GM12878 (cell line): ENCODE measurements at regions not wholly inside any gene's neighbourhood (a gene's known extent, or its start where the extent isn't known, plus 50 kb on each side); places are given as distances from the start of the nearest gene placed in this dataset.

Experiments used
- ATAC-seq: fragments of 200-7000 bp; cut with Tn5 transposase; 3 replicates; pipeline ENCODE4 v1.9.1; 2020; ENCODE audit warnings: mild to moderate bottlenecking, moderate library complexity
- BruUV-seq: library from RNA; stranded (reverse); fragments of 400-500 nt; replicated peaks from 2 replicates; lab custom pipeline; 2021; lab: Mats Ljungman, UMichigan
- CTCF ChIA-PET: fragments of 300-600 bp; sonication (Branson Sonifier 250); formaldehyde crosslinking; extraction: SDS; loops from one replicate; lab custom pipeline; 2021; ENCODE audit warnings: inconsistent platforms; lab: Yijun Ruan, JAX
- POLR2A ChIA-PET: fragments of 350-600 bp; formaldehyde crosslinking; extraction: SDS; loops from one replicate; lab custom pipeline; 2021; ENCODE audit warnings: inconsistent platforms; lab: Charles Lee
- RAD21 ChIA-PET: fragments of 300-600 bp; sonication (Branson Sonifier 250); formaldehyde crosslinking; loops from one replicate; lab custom pipeline; 2023; ENCODE audit warnings: antibody characterized with exemption; ENCODE audit not compliant: unreplicated experiment; lab: Charles Lee
- SMC1A ChIA-PET: fragments of 300-600 bp; sonication (Branson Sonifier 250); formaldehyde crosslinking; loops from one replicate; lab custom pipeline; 2023; ENCODE audit not compliant: unreplicated experiment, uncharacterized antibody; lab: Charles Lee
- DNase-seq: peaks from one replicate; pipeline ENCODE4 v3.0.0-alpha.2; 2011; ENCODE audit warnings: low read depth, low spot score
- FAIRE-seq: peaks from 3 replicates; lab custom pipeline; 2011; peaks lifted over from hg19 to GRCh38; lab: Jason Lieb, UNC
- H2AFZ ChIP-seq: 2 replicates; pipeline ENCODE4 v1.6.0; 2011; ENCODE audit warnings: low read depth, low read length, control low read depth; ENCODE audit not compliant: control insufficient read depth
- H3K27ac ChIP-seq: 2 replicates; pipeline ENCODE4 v1.5.1; 2011; ENCODE audit warnings: control low read depth; ENCODE audit not compliant: control insufficient read depth, insufficient read depth
- H3K27me3 ChIP-seq, 2 experiments: replicated peaks in 1 of 2; 2 replicates each; pipeline versions ENCODE4 v1.6.0 to v1.6.1; 2011; ENCODE audit warnings: low read length in 1 of 2; ENCODE audit not compliant: control insufficient read depth in 2 of 2, insufficient read depth in 2 of 2
- H3K36me3 ChIP-seq, 2 experiments: 2 replicates each; pipeline ENCODE4 v1.5.1; 2011; ENCODE audit warnings: low read length in 1 of 2; ENCODE audit not compliant: control insufficient read depth in 2 of 2, insufficient read depth in 2 of 2
- H3K4me1 ChIP-seq: 2 replicates; pipeline ENCODE4 v1.6.1; 2011; ENCODE audit warnings: mild to moderate bottlenecking, low read length, moderate library complexity, mixed read lengths; ENCODE audit not compliant: control insufficient read depth, insufficient read depth
- H3K4me2 ChIP-seq: 2 replicates; pipeline ENCODE4 v1.6.0; 2011; ENCODE audit warnings: control low read depth; ENCODE audit not compliant: control insufficient read depth, insufficient read depth
- H3K4me3 ChIP-seq: fragments of 200-600 bp; sonication (generic); 2 replicates; pipeline ENCODE4 v1.5.1; 2016
- H3K79me2 ChIP-seq: 2 replicates; pipeline ENCODE4 v1.6.0; 2011; ENCODE audit warnings: low read length; ENCODE audit not compliant: control insufficient read depth, insufficient read depth
- H3K9ac ChIP-seq: 2 replicates; pipeline ENCODE4 v1.8.0; 2011; ENCODE audit warnings: low read length, control low read depth, mixed read lengths; ENCODE audit not compliant: control insufficient read depth, insufficient read depth
- H3K9me3 ChIP-seq: replicated peaks from 3 replicates; pipeline ENCODE4 v1.5.1; 2011; ENCODE audit warnings: mild to moderate bottlenecking, low read length; ENCODE audit not compliant: control insufficient read depth, insufficient read depth
- H4K20me1 ChIP-seq: 2 replicates; pipeline ENCODE4 v1.6.0; 2011; ENCODE audit not compliant: control insufficient read depth, insufficient read depth
- CBFB ChIP-seq: IDR thresholded peaks from 2 replicates; pipeline ENCODE4 v1.6.1; 2016; ENCODE audit warnings: antibody characterized with exemption, low read depth
- CHD1 ChIP-seq: IDR thresholded peaks from 2 replicates; pipeline ENCODE4 v1.6.1; 2012; ENCODE audit warnings: low read depth, low read length, improper control_type of control experiment
- CUX1 ChIP-seq: IDR thresholded peaks from 2 replicates; pipeline ENCODE4 v1.6.1; 2012; ENCODE audit warnings: improper control_type of control experiment, low read depth, low read length; ENCODE audit not compliant: insufficient replicate concordance
- HDAC2 ChIP-seq: fragments of 200-600 bp; sonication (generic); IDR thresholded peaks from 2 replicates; pipeline ENCODE4 v1.6.1; 2017
- MTA3 ChIP-seq: IDR thresholded peaks from 2 replicates; pipeline ENCODE4 v1.6.1; 2012; ENCODE audit warnings: low read length, inconsistent platforms, borderline replicate concordance
- MYC ChIP-seq: IDR thresholded peaks from 2 replicates; pipeline ENCODE4 v1.6.1; 2011; ENCODE audit warnings: mild to moderate bottlenecking, low read length, moderate library complexity, inconsistent platforms; ENCODE audit not compliant: insufficient read depth, insufficient replicate concordance, insufficient read length, severe bottlenecking
- RBBP5 ChIP-seq: fragments of 200-600 bp; sonication (generic); conservative IDR thresholded peaks from 2 replicates; pipeline ENCODE4 v1.6.1; 2016
- REST ChIP-seq: IDR thresholded peaks from 2 replicates; pipeline ENCODE4 v1.6.1; 2012; ENCODE audit warnings: mild to moderate bottlenecking, low read depth, low read length
- SMAD5 ChIP-seq: IDR thresholded peaks from 2 replicates; pipeline ENCODE4 v1.6.1; 2016; ENCODE audit warnings: antibody characterized with exemption, low read depth
- TCF7 ChIP-seq: IDR thresholded peaks from 2 replicates; pipeline ENCODE4 v1.6.1; 2014; ENCODE audit warnings: antibody characterized with exemption, borderline replicate concordance
- WGBS: methylation state at CpG from one replicate; pipeline ENCODE4 v1.1.6; 2016; ENCODE audit warnings: low lambda C conversion rate; ENCODE audit not compliant: insufficient replicate concordance, insufficient coverage; ENCODE audit errors: missing lambda C conversion rate; 5-methylcytosine and 5-hydroxymethylcytosine counted together
- in situ Hi-C: fragments of 300-500 bp; cut with MboI; formaldehyde crosslinking; loops from 9 replicates; pipeline ENCODE4 v1.14.3; 2018; ENCODE audit warnings: mixed read lengths
- intact Hi-C: fragments of 100-400 bp; cut with micrococcal nuclease; formaldehyde crosslinking; loops from one replicate; pipeline ENCODE4 v1.14.2; 2022; ENCODE audit not compliant: unreplicated experiment

- TF ChIP-seq TCF7 (no peak), MTA3 (no peak), CUX1 (no peak)
- TF ChIP-seq, all 136 proteins: peak for 0
Measured at GRCh38 chr12:60021235-60021634, 425.4 kb downstream of the SLC16A7 start (continued).

- 31% methylated on average over 3 of the region's 3 CpGs for WGBS
- H3K4me2 ChIP-seq = no peak overlapping the region
- FAIRE-seq (no peak), DNase-seq (no peak), ATAC-seq (no peak)
- ChIA-PET RAD21 (no interaction called here), POLR2A (no interaction called here), SMC1A (no interaction called here), CTCF (interaction anchor here (0.6 kb wide), 1 partner anchor 1857 kb away, joined by 3 read pairs; no protein-coding TSS in a partner anchor)
- no peak overlapping the region for H3K27ac ChIP-seq
- no TSS peak for BruUV-seq
- no peaks in the 10 kb centered on the region for H3K4me1 ChIP-seq
- H4K20me1 ChIP-seq = no peaks in the 10 kb centered on the region
- no peak overlapping the region for H2AFZ ChIP-seq
- H3K9me3 ChIP-seq = no peaks in the 10 kb centered on the region
- H3K4me3 ChIP-seq = no peak overlapping the region
- TF ChIP-seq RBBP5 (no peak), SMAD5 (no peak), REST (no peak), MYC (no peak), HDAC2 (no peak), CHD1 (no peak), CBFB (no peak)
- intact Hi-C loops = no loop called here
- no peak overlapping the region for H3K9ac ChIP-seq
- H3K27me3 ChIP-seq = no peaks in the 10 kb centered on the region
- H3K36me3 ChIP-seq = no peaks in the 10 kb centered on the region
- in situ Hi-C loops = no loop called here
- no peaks in the 10 kb centered on the region for H3K79me2 ChIP-seq
Measured at GRCh38 chr12:60027266-60027665, 431.4 kb downstream of the SLC16A7 start.
